ENCODE measurements at regions not wholly inside any gene's neighbourhood (a gene's known extent, or its start where the extent isn't known, plus 50 kb on each side); places are given as distances from the start of the nearest gene placed in this dataset.

DNA sequence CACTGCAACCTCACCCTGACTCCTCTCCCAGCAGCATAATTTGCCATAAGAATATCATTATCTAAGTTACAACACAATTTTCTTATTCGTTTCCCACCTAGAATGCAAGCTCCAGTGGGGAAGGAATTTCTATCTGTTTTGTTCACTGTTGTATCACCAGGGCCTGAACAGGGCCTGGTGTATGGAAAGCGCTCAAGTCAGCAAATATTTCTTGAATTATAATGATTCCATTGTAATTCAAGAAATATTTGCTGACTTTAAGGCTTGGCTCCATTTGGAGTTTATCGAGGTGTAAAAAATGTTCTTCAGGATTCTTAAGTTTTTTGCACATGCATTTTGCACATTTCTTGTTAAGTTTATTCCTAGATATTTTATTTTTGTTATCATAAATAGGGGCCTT is 58.4 kb downstream of the RBFOX3 start:
- TF ChIP-seq, protein P1, sequence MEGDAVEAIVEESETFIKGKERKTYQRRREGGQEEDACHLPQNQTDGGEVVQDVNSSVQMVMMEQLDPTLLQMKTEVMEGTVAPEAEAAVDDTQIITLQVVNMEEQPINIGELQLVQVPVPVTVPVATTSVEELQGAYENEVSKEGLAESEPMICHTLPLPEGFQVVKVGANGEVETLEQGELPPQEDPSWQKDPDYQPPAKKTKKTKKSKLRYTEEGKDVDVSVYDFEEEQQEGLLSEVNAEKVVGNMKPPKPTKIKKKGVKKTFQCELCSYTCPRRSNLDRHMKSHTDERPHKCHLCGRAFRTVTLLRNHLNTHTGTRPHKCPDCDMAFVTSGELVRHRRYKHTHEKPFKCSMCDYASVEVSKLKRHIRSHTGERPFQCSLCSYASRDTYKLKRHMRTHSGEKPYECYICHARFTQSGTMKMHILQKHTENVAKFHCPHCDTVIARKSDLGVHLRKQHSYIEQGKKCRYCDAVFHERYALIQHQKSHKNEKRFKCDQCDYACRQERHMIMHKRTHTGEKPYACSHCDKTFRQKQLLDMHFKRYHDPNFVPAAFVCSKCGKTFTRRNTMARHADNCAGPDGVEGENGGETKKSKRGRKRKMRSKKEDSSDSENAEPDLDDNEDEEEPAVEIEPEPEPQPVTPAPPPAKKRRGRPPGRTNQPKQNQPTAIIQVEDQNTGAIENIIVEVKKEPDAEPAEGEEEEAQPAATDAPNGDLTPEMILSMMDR (IDR thresholded peaks at IDR 0.05), result no peak
- TF ChIP-seq POLR2AphosphoS5 (IDR thresholded peaks at IDR 0.05), result no peak
- no peak for TF ChIP-seq POLR2A (IDR thresholded peaks at IDR 0.05)

Data from prostate gland (tissue), 2 donors.